ENCODE measurements at regions not wholly inside any gene's neighbourhood (a gene's known extent, or its start where the extent isn't known, plus 50 kb on each side); places are given as distances from the start of the nearest gene placed in this dataset.
"Not testable (repeated sequence)": the region's sequence is repeated elsewhere in the genome, so short reads cannot be mapped to it uniquely, and the experiment has no call there.

GRCh38 chr6:147689398-147689797 lies 180.9 kb downstream of the SAMD5 start:
- Histone ChIP-seq H3K79me1 (ENCODE audit: low read length) (no peaks in the 10 kb centered on the region), H3K9ac (ENCODE audit: low read length) (no peak overlapping the region), H3K36me3 (ENCODE audit: control insufficient read depth, insufficient read depth, low read length) (no peaks in the 10 kb centered on the region), H3K4me3 (ENCODE audit: low read length) (no peak overlapping the region), H3K79me2 (ENCODE audit: control insufficient read depth, insufficient read depth, low read length) (no peaks in the 10 kb centered on the region), H3K27ac (ENCODE audit: low read depth, low read length) (no peak overlapping the region), H3K4me1 (ENCODE audit: control insufficient read depth, low read depth, low read length) (no peaks in the 10 kb centered on the region), H3K18ac (ENCODE audit: low read length) (no peak overlapping the region), H4K8ac (ENCODE audit: low read depth, low read length) (no peak overlapping the region), H4K5ac (ENCODE audit: low read length) (no peak overlapping the region), H3K4ac (ENCODE audit: low read depth, low read length) (no peak overlapping the region), H3K56ac (ENCODE audit: low read length) (no peak overlapping the region), H3K4me2 (ENCODE audit: low read length) (no peak overlapping the region), H3K27me3 (ENCODE audit: insufficient read depth, low read length, poor library complexity) (no peaks in the 10 kb centered on the region), H2BK15ac (replicated peaks; ENCODE audit: low read depth) (no peak overlapping the region), H2BK120ac (ENCODE audit: low read depth, low read length) (no peak overlapping the region), H2AK5ac (ENCODE audit: low read length) (no peak overlapping the region), H2BK5ac (ENCODE audit: low read length) (no peak overlapping the region), H3K23ac (ENCODE audit: low read length) (no peak overlapping the region)
- DNase-seq: no peak

- no peak overlapping the region for H3K56ac ChIP-seq (ENCODE audit: low read length)
- no peak overlapping the region for H3K4ac ChIP-seq (ENCODE audit: low read depth, low read length)
- H3K27me3 ChIP-seq (ENCODE audit: insufficient read depth, low read length, poor library complexity): no peaks in the 10 kb centered on the region
- WGBS (ENCODE audit: extremely low coverage, insufficient coverage, low lambda C conversion rate): no CpG with 5 or more reads among the region's 2 CpGs
- no peak overlapping the region for H4K5ac ChIP-seq (ENCODE audit: low read length)
- no peak overlapping the region for H3K4me2 ChIP-seq (ENCODE audit: low read length)
- H3K36me3 ChIP-seq (ENCODE audit: control insufficient read depth, insufficient read depth, low read length): no peaks in the 10 kb centered on the region
- H2BK5ac ChIP-seq (ENCODE audit: low read length): no peak overlapping the region
- DNase-seq: no peak
- H3K79me2 ChIP-seq (ENCODE audit: control insufficient read depth, insufficient read depth, low read length): no peaks in the 10 kb centered on the region
- H2BK15ac ChIP-seq (replicated peaks; ENCODE audit: low read depth): no peak overlapping the region
- H3K18ac ChIP-seq (ENCODE audit: low read length): no peak overlapping the region
- H2BK120ac ChIP-seq (ENCODE audit: low read depth, low read length): no peak overlapping the region
- H3K4me3 ChIP-seq (ENCODE audit: low read length): no peak overlapping the region
- H3K79me1 ChIP-seq (ENCODE audit: low read length): no peaks in the 10 kb centered on the region
- no peak overlapping the region for H4K8ac ChIP-seq (ENCODE audit: low read depth, low read length)
- H3K9ac ChIP-seq (ENCODE audit: low read length): no peak overlapping the region
- H3K23ac ChIP-seq (ENCODE audit: low read length): no peak overlapping the region
- no peaks in the 10 kb centered on the region for H3K4me1 ChIP-seq (ENCODE audit: control insufficient read depth, low read depth, low read length)
- H2AK5ac ChIP-seq (ENCODE audit: low read length): no peak overlapping the region
- no peak overlapping the region for H3K27ac ChIP-seq (ENCODE audit: low read depth, low read length)
Measured at GRCh38 chr6:147691446-147691845, 183.0 kb downstream of the SAMD5 start.

DNA sequence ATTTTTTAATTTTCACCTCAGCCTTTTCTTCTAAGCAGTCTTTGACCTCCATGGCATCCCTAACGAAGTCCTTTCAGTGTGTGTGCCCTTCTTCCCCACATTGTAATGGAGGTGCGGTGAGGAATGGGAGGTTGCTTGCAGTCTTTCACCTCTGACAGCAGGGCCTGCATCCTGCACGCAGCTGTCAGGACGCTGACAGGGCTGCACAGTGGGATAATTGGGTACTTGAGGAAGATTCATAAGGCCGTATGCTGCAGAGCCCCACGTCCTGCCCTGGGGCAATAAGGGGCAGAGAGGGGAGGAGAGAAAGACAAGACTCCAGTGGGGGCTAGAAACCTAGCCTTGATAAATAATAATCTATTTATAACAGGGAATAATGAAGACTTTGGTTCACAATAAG lies 184.7 kb downstream of the SAMD5 start:
- H2BK5ac ChIP-seq (ENCODE audit: low read length): no peak overlapping the region
- H3K4me2 ChIP-seq (ENCODE audit: low read length): no peak overlapping the region
- no CpG with 5 or more reads among the region's 6 CpGs for WGBS (ENCODE audit: extremely low coverage, insufficient coverage, low lambda C conversion rate)
- H3K4ac ChIP-seq (ENCODE audit: low read depth, low read length): no peak overlapping the region
- H3K4me1 ChIP-seq (ENCODE audit: control insufficient read depth, low read depth, low read length): no peaks in the 10 kb centered on the region
- no peaks in the 10 kb centered on the region for H3K36me3 ChIP-seq (ENCODE audit: control insufficient read depth, insufficient read depth, low read length)
- no peak overlapping the region for H4K8ac ChIP-seq (ENCODE audit: low read depth, low read length)
- H4K5ac ChIP-seq (ENCODE audit: low read length): no peak overlapping the region
- no peak overlapping the region for H3K27ac ChIP-seq (ENCODE audit: low read depth, low read length)
- no peak overlapping the region for H2AK5ac ChIP-seq (ENCODE audit: low read length)
- no peak overlapping the region for H3K9ac ChIP-seq (ENCODE audit: low read length)
- no peak overlapping the region for H2BK15ac ChIP-seq (replicated peaks; ENCODE audit: low read depth)
- no peaks in the 10 kb centered on the region for H3K27me3 ChIP-seq (ENCODE audit: insufficient read depth, low read length, poor library complexity)
- H3K79me2 ChIP-seq (ENCODE audit: control insufficient read depth, insufficient read depth, low read length): no peaks in the 10 kb centered on the region
- H3K18ac ChIP-seq (ENCODE audit: low read length): no peak overlapping the region
- no peak overlapping the region for H2BK120ac ChIP-seq (ENCODE audit: low read depth, low read length)
- H3K4me3 ChIP-seq (ENCODE audit: low read length): no peak overlapping the region
- no peak for DNase-seq
- H3K56ac ChIP-seq (ENCODE audit: low read length): no peak overlapping the region
- H3K79me1 ChIP-seq (ENCODE audit: low read length): no peaks in the 10 kb centered on the region
- H3K23ac ChIP-seq (ENCODE audit: low read length): no peak overlapping the region

DNA sequence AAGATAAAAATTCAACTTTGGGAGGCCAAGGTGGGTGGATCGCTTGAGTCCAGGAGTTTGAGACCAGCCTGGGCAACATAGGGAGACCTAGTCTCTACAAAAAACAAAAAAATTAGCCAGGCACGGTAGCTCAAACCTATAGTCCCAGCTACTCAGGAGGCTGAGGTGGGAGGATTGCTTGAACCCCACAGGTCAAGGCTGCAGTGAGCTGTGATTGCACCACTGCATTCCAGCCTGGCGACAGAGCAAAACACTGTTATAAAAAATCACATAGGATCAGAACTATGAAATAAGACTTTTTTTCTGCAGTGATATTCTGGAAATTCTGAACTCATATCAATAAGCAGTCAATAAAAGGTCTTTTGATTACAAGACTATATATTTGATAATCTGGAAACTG lies 186.1 kb downstream of the SAMD5 start:
- H3K79me2 ChIP-seq (ENCODE audit: control insufficient read depth, insufficient read depth, low read length); H3K23ac ChIP-seq (ENCODE audit: low read length); H2AK5ac ChIP-seq (ENCODE audit: low read length); H4K5ac ChIP-seq (ENCODE audit: low read length); H3K4me1 ChIP-seq (ENCODE audit: control insufficient read depth, low read depth, low read length); H2BK15ac ChIP-seq (replicated peaks; ENCODE audit: low read depth); H3K9ac ChIP-seq (ENCODE audit: low read length); H3K56ac ChIP-seq (ENCODE audit: low read length); H3K27ac ChIP-seq (ENCODE audit: low read depth, low read length); H4K8ac ChIP-seq (ENCODE audit: low read depth, low read length); H3K4me2 ChIP-seq (ENCODE audit: low read length); H2BK120ac ChIP-seq (ENCODE audit: low read depth, low read length); H3K36me3 ChIP-seq (ENCODE audit: control insufficient read depth, insufficient read depth, low read length); H3K4me3 ChIP-seq (ENCODE audit: low read length); H3K79me1 ChIP-seq (ENCODE audit: low read length); DNase-seq; H3K4ac ChIP-seq (ENCODE audit: low read depth, low read length); H3K27me3 ChIP-seq (ENCODE audit: insufficient read depth, low read length, poor library complexity); H3K18ac ChIP-seq (ENCODE audit: low read length); H2BK5ac ChIP-seq (ENCODE audit: low read length): not testable (repeated sequence)
- no CpG with 5 or more reads among the region's 3 CpGs for WGBS (ENCODE audit: extremely low coverage, insufficient coverage, low lambda C conversion rate)

DNA sequence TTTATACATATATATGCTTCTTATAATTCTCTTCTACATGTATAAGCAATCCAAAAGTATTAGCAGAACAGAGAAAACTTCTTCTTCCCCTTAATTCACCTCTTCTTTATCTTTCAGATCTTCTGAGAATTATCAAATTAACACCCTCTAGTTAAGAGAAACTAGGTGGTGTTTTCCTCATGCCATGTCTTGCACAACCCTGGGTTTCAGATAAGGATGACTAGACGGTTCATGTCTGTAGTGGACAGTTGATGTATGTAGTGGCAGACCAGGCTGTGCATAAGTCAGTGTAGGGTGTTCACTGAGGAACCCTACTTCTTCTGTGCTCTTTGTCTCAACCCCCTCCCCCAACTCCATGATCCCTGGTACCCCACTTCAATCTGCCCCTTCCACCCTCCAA lies 187.3 kb downstream of the SAMD5 start:
- H3K23ac ChIP-seq (ENCODE audit: low read length): no peak overlapping the region
- H3K18ac ChIP-seq (ENCODE audit: low read length): no peak overlapping the region
- H3K4me2 ChIP-seq (ENCODE audit: low read length): no peak overlapping the region
- H3K27ac ChIP-seq (ENCODE audit: low read depth, low read length): no peak overlapping the region
- no peak for DNase-seq
- no peak overlapping the region for H3K4me3 ChIP-seq (ENCODE audit: low read length)
- H3K79me1 ChIP-seq (ENCODE audit: low read length): no peaks in the 10 kb centered on the region
- no CpG with 5 or more reads among the region's 1 CpG for WGBS (ENCODE audit: extremely low coverage, insufficient coverage, low lambda C conversion rate)
- H3K27me3 ChIP-seq (ENCODE audit: insufficient read depth, low read length, poor library complexity): no peaks in the 10 kb centered on the region
- H3K36me3 ChIP-seq (ENCODE audit: control insufficient read depth, insufficient read depth, low read length): no peaks in the 10 kb centered on the region
- H4K8ac ChIP-seq (ENCODE audit: low read depth, low read length): no peak overlapping the region
- H2BK5ac ChIP-seq (ENCODE audit: low read length): no peak overlapping the region
- no peaks in the 10 kb centered on the region for H3K79me2 ChIP-seq (ENCODE audit: control insufficient read depth, insufficient read depth, low read length)
- H3K56ac ChIP-seq (ENCODE audit: low read length): no peak overlapping the region
- no peak overlapping the region for H3K9ac ChIP-seq (ENCODE audit: low read length)
- H4K5ac ChIP-seq (ENCODE audit: low read length): no peak overlapping the region
- H2AK5ac ChIP-seq (ENCODE audit: low read length): no peak overlapping the region
- no peak overlapping the region for H2BK15ac ChIP-seq (replicated peaks; ENCODE audit: low read depth)
- H3K4me1 ChIP-seq (ENCODE audit: control insufficient read depth, low read depth, low read length): no peaks in the 10 kb centered on the region
- H3K4ac ChIP-seq (ENCODE audit: low read depth, low read length): no peak overlapping the region
- H2BK120ac ChIP-seq (ENCODE audit: low read depth, low read length): no peak overlapping the region

DNA sequence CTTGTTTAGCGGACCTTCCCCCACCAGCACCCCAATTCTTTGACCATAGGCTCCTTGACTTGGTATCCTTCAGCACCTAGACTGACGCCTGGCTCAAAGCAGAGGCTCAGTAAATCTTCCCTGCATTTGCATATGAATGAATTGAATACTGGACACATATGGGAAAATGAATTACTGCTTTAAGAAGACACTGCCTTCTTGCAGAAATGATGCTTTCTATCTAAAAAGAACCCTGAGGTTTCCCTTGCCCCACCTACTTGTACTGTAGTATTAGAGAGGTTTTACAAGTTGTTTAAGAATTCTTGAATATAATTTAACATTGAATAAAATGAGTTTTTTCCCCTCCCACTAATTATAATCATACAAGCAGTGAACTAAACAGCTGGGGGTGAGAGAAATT lies 190.7 kb downstream of the SAMD5 start:
- no peak overlapping the region for H2BK15ac ChIP-seq (replicated peaks; ENCODE audit: low read depth)
- no peak for DNase-seq
- no peaks in the 10 kb centered on the region for H3K79me2 ChIP-seq (ENCODE audit: control insufficient read depth, insufficient read depth, low read length)
- H2BK5ac ChIP-seq (ENCODE audit: low read length): no peak overlapping the region
- H3K27me3 ChIP-seq (ENCODE audit: insufficient read depth, low read length, poor library complexity): no peaks in the 10 kb centered on the region
- H3K36me3 ChIP-seq (ENCODE audit: control insufficient read depth, insufficient read depth, low read length): no peaks in the 10 kb centered on the region
- H3K4me3 ChIP-seq (ENCODE audit: low read length): no peak overlapping the region
- H3K4me1 ChIP-seq (ENCODE audit: control insufficient read depth, low read depth, low read length): no peaks in the 10 kb centered on the region
- no peak overlapping the region for H2AK5ac ChIP-seq (ENCODE audit: low read length)
- no peak overlapping the region for H3K4me2 ChIP-seq (ENCODE audit: low read length)
- H2BK120ac ChIP-seq (ENCODE audit: low read depth, low read length): no peak overlapping the region
- no peak overlapping the region for H4K5ac ChIP-seq (ENCODE audit: low read length)
- H3K9ac ChIP-seq (ENCODE audit: low read length): no peak overlapping the region
- H4K8ac ChIP-seq (ENCODE audit: low read depth, low read length): no peak overlapping the region
- H3K23ac ChIP-seq (ENCODE audit: low read length): no peak overlapping the region
- no peak overlapping the region for H3K18ac ChIP-seq (ENCODE audit: low read length)
- no peak overlapping the region for H3K56ac ChIP-seq (ENCODE audit: low read length)
- no CpG with 5 or more reads among the region's 2 CpGs for WGBS (ENCODE audit: extremely low coverage, insufficient coverage, low lambda C conversion rate)
- no peaks in the 10 kb centered on the region for H3K79me1 ChIP-seq (ENCODE audit: low read length)
- no peak overlapping the region for H3K4ac ChIP-seq (ENCODE audit: low read depth, low read length)
- no peak overlapping the region for H3K27ac ChIP-seq (ENCODE audit: low read depth, low read length)
